ENCODE measurements at regions not wholly inside any gene's neighbourhood (a gene's known extent, or its start where the extent isn't known, plus 50 kb on each side); places are given as distances from the start of the nearest gene placed in this dataset.

DNA sequence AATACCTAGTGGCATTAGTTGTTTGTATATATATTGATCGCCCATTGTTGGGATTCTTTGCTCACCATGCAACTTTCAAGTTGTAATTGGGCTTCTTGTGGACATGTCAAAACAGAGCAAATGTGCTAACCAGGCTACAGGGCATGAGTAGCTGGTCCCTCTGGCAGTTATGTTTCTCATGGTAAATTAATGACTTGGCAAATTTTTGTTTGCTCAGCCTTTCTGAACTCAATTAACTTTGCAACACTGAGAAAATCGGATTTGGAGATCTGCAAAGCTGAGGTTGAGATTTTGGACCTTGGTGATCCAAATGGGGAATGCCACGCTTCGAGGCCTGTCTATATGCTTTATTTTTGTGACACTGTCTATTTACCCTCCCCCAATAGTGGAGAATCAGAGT is 138.5 kb upstream of the PIRT start:
- TF ChIP-seq, protein P1, sequence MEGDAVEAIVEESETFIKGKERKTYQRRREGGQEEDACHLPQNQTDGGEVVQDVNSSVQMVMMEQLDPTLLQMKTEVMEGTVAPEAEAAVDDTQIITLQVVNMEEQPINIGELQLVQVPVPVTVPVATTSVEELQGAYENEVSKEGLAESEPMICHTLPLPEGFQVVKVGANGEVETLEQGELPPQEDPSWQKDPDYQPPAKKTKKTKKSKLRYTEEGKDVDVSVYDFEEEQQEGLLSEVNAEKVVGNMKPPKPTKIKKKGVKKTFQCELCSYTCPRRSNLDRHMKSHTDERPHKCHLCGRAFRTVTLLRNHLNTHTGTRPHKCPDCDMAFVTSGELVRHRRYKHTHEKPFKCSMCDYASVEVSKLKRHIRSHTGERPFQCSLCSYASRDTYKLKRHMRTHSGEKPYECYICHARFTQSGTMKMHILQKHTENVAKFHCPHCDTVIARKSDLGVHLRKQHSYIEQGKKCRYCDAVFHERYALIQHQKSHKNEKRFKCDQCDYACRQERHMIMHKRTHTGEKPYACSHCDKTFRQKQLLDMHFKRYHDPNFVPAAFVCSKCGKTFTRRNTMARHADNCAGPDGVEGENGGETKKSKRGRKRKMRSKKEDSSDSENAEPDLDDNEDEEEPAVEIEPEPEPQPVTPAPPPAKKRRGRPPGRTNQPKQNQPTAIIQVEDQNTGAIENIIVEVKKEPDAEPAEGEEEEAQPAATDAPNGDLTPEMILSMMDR (conservative IDR thresholded peaks at IDR 0.05 in 1 of 2, IDR thresholded peaks at IDR 0.05 in 1 of 2; ENCODE audit: extremely low read depth in 1 of 2, insufficient read depth in 1 of 2, low read depth in 1 of 2, low read length in 2 of 2), result no peak
- TF ChIP-seq EZH2 (IDR thresholded peaks at IDR 0.05; ENCODE audit: borderline replicate concordance, low read length), result no peak

All from mammary epithelial cell (primary cell).